ENCODE measurements at regions not wholly inside any gene's neighbourhood (a gene's known extent, or its start where the extent isn't known, plus 50 kb on each side); places are given as distances from the start of the nearest gene placed in this dataset.

GRCh38 chr5:118247458-118247857 is 740.9 kb downstream of the DTWD2 start:
- no peaks in the 10 kb centered on the region; the same call in 1 of the 2 replicates for H3K36me3 ChIP-seq (ENCODE audit: insufficient read depth, low read length)

GRCh38 chr5:118243613-118244012 is 744.7 kb downstream of the DTWD2 start:
- no peaks in the 10 kb centered on the region; the same call in 1 of the 2 replicates for H3K36me3 ChIP-seq (ENCODE audit: insufficient read depth, low read length)
- intact Hi-C loops (cut with micrococcal nuclease; ENCODE audit: unreplicated experiment), result no loop called here
- ChIA-PET CTCF (ENCODE audit: unreplicated experiment) (interaction anchor here (0.7 kb wide), 1 partner anchor 10 kb away, joined by 3 read pairs; no protein-coding TSS in a partner anchor), POLR2A (no interaction called here)
- no TSS peak for BruUV-seq (replicated peaks)
- no peak overlapping the region for H3K4me2 ChIP-seq (ENCODE audit: low read length)
- no peak overlapping the region for H3K4me3 ChIP-seq (ENCODE audit: low read depth, low read length, poor library complexity, severe bottlenecking)
- TF ChIP-seq CTCF (conservative IDR thresholded peaks at IDR 0.05; ENCODE audit: low read length), result no peak
- no peak for TF ChIP-seq EZH2phosphoT487 (IDR thresholded peaks at IDR 0.05; ENCODE audit: borderline replicate concordance, low read depth, low read length)
- H3K27ac ChIP-seq (ENCODE audit: low read depth, low read length, poor library complexity, severe bottlenecking), result no peak overlapping the region
- H3K9me2 ChIP-seq (ENCODE audit: insufficient read depth, low read length), result no peaks in the 10 kb centered on the region
- no peaks in the 10 kb centered on the region for H3K79me2 ChIP-seq (ENCODE audit: insufficient read depth, low read depth, low read length)
- no peaks in the 10 kb centered on the region for H4K20me1 ChIP-seq (ENCODE audit: insufficient read depth, low read length)
- H3K9me3 ChIP-seq (ENCODE audit: low read length), result peaks cover 11% of the 10 kb centered on the region; the same call in 1 of the 2 replicates
- no peak for DNase-seq (ENCODE audit: low spot score)
- no peaks in the 10 kb centered on the region for H3K4me1 ChIP-seq (ENCODE audit: insufficient read depth, low read length, poor library complexity, severe bottlenecking)
- H2AFZ ChIP-seq (ENCODE audit: low read length), result no peak overlapping the region

More at GRCh38 chr5:118247458-118247857, 740.9 kb downstream of the DTWD2 start:
- Histone ChIP-seq H3K79me2 (ENCODE audit: insufficient read depth, low read depth, low read length) (no peaks in the 10 kb centered on the region), H3K9me3 (ENCODE audit: low read length) (peaks cover 43% of the 10 kb centered on the region), H3K27ac (ENCODE audit: low read depth, low read length, poor library complexity, severe bottlenecking) (no peak overlapping the region), H3K4me3 (ENCODE audit: low read depth, low read length, poor library complexity, severe bottlenecking) (no peak overlapping the region), H4K20me1 (ENCODE audit: insufficient read depth, low read length) (no peaks in the 10 kb centered on the region), H3K4me2 (ENCODE audit: low read length) (no peak overlapping the region), H3K4me1 (ENCODE audit: insufficient read depth, low read length, poor library complexity, severe bottlenecking) (peaks cover 10% of the 10 kb centered on the region), H3K9me2 (ENCODE audit: insufficient read depth, low read length) (no peaks in the 10 kb centered on the region), H2AFZ (ENCODE audit: low read length) (no peak overlapping the region)
- ChIA-PET POLR2A (no interaction called here), CTCF (ENCODE audit: unreplicated experiment) (no interaction called here)
- intact Hi-C loops (cut with micrococcal nuclease; ENCODE audit: unreplicated experiment), result no loop called here
- TF ChIP-seq EZH2phosphoT487 (IDR thresholded peaks at IDR 0.05; ENCODE audit: borderline replicate concordance, low read depth, low read length) (no peak), CTCF (conservative IDR thresholded peaks at IDR 0.05; ENCODE audit: low read length) (no peak)
- BruUV-seq (replicated peaks), result no TSS peak
- DNase-seq (ENCODE audit: low spot score), result no peak

- no peak overlapping the region for H3K4me3 ChIP-seq (ENCODE audit: low read depth, low read length, poor library complexity, severe bottlenecking)
- DNase-seq (ENCODE audit: low spot score), result no peak
- peaks cover 6% of the 10 kb centered on the region; the same call in 1 of the 2 replicates for H3K9me3 ChIP-seq (ENCODE audit: low read length)
- H2AFZ ChIP-seq (ENCODE audit: low read length), result no peak overlapping the region
- H4K20me1 ChIP-seq (ENCODE audit: insufficient read depth, low read length), result no peaks in the 10 kb centered on the region
- POLR2A ChIA-PET, result no interaction called here
- H3K36me3 ChIP-seq (ENCODE audit: insufficient read depth, low read length), result no peaks in the 10 kb centered on the region; the same call in 1 of the 2 replicates
- no TSS peak for BruUV-seq (replicated peaks)
- CTCF ChIA-PET (ENCODE audit: unreplicated experiment), result interaction anchor here (0.7 kb wide), 1 partner anchor 11 kb away, joined by 3 read pairs; no protein-coding TSS in a partner anchor
- no peaks in the 10 kb centered on the region for H3K79me2 ChIP-seq (ENCODE audit: insufficient read depth, low read depth, low read length)
- no peak overlapping the region for H3K4me2 ChIP-seq (ENCODE audit: low read length)
- no peaks in the 10 kb centered on the region for H3K9me2 ChIP-seq (ENCODE audit: insufficient read depth, low read length)
- TF ChIP-seq CTCF (conservative IDR thresholded peaks at IDR 0.05; ENCODE audit: low read length) (no peak), EZH2phosphoT487 (IDR thresholded peaks at IDR 0.05; ENCODE audit: borderline replicate concordance, low read depth, low read length) (no peak)
- H3K4me1 ChIP-seq (ENCODE audit: insufficient read depth, low read length, poor library complexity, severe bottlenecking), result no peaks in the 10 kb centered on the region
- no peak overlapping the region for H3K27ac ChIP-seq (ENCODE audit: low read depth, low read length, poor library complexity, severe bottlenecking)
- intact Hi-C loops (cut with micrococcal nuclease; ENCODE audit: unreplicated experiment), result no loop called here
These were observed 745.3 kb downstream of the DTWD2 start for GRCh38 chr5:118243068-118243467.
